K562 (cell line): ENCODE measurements at regions not wholly inside any gene's neighbourhood (a gene's known extent, or its start where the extent isn't known, plus 50 kb on each side); places are given as distances from the start of the nearest gene placed in this dataset.

ENCODE experiments used
- ATAC-seq: fragments of 200-7000 bp; cut with Tn5 transposase; 3 replicates; pipeline ENCODE4 v1.9.1; 2020; ENCODE audit warnings: moderate library complexity
- BruUV-seq: library from RNA; stranded (reverse); fragments of 400-500 nt; replicated peaks from 2 replicates; lab custom pipeline; 2021; lab: Mats Ljungman, UMichigan
- CTCF ChIA-PET: fragments of 300-600 bp; formaldehyde crosslinking; extraction: SDS; loops from one replicate; lab custom pipeline; 2021; ENCODE audit warnings: low intra/inter-chr PET ratio; lab: Yijun Ruan, JAX
- POLR2A ChIA-PET: fragments of 300-600, 350-650 bp; sonication (Branson Sonifier 250); formaldehyde crosslinking; extraction: SDS; loops from one replicate; lab custom pipeline; 2021; ENCODE audit warnings: antibody characterized with exemption, inconsistent platforms; lab: Yijun Ruan, JAX
- DNase-seq, 4 experiments: peaks; one replicate each; pipeline versions ENCODE4 v3.0.0 to v3.0.0-alpha.2; 2011 to 2018; ENCODE audit warnings: low spot score in 3 of 4, mixed read lengths in 3 of 4; ENCODE audit errors: extremely low read depth in 1 of 4
- FAIRE-seq: peaks from 2 replicates; lab custom pipeline; 2011; peaks lifted over from hg19 to GRCh38; lab: Jason Lieb, UNC
- H2AFZ ChIP-seq: 2 replicates; pipeline ENCODE4 v1.6.0; 2011; ENCODE audit warnings: low read depth, low read length, control low read depth, inconsistent platforms
- H3K27ac ChIP-seq: fragments of 200-600 bp; 3 replicates; pipeline ENCODE4 v1.8.0; 2011; ENCODE audit warnings: low read depth, mild to moderate bottlenecking, control low read depth, inconsistent platforms, low read length, moderate library complexity, mixed read lengths; ENCODE audit errors: extremely low read depth
- H3K27me3 ChIP-seq, 2 experiments: fragments of 300-600 bp in 1 of 2; 2 replicates in 1 of 2; 3 replicates in 1 of 2; pipeline versions ENCODE4 v1.6.0 to v1.8.0; 2011; ENCODE audit warnings: inconsistent platforms in 2 of 2, low read length in 2 of 2, mild to moderate bottlenecking in 1 of 2, mixed read lengths in 1 of 2, moderate library complexity in 1 of 2; ENCODE audit not compliant: control insufficient read depth in 2 of 2, insufficient read depth in 2 of 2
- H3K36me3 ChIP-seq: fragments of 300-600 bp; 3 replicates; pipeline ENCODE4 v1.8.0; 2011; ENCODE audit warnings: mild to moderate bottlenecking, low read length, inconsistent platforms; ENCODE audit not compliant: control insufficient read depth, insufficient read depth
- H3K4me1 ChIP-seq, 2 experiments: fragments of 200-600 bp in 1 of 2; replicated peaks in 1 of 2; 2 replicates in 1 of 2; 3 replicates in 1 of 2; pipeline versions ENCODE4 v1.5.1 to v1.8.0; 2011; ENCODE audit warnings: inconsistent platforms in 2 of 2, low read length in 2 of 2, mild to moderate bottlenecking in 1 of 2, mixed read lengths in 1 of 2, moderate library complexity in 1 of 2; ENCODE audit not compliant: control insufficient read depth in 2 of 2, insufficient read depth in 2 of 2
- H3K4me2 ChIP-seq: 2 replicates; pipeline ENCODE4 v1.6.1; 2011; ENCODE audit warnings: low read length, control low read depth, inconsistent platforms, mixed read lengths; ENCODE audit not compliant: insufficient read depth
- H3K4me3 ChIP-seq: fragments of 200-600 bp; sonication (generic), shearing (Covaris generic); 2 replicates; pipeline ENCODE4 v1.5.1; 2016; ENCODE audit warnings: control low read depth, inconsistent platforms
- H3K79me2 ChIP-seq: fragments of 200-600 bp; 3 replicates; pipeline ENCODE4 v1.8.0; 2011; ENCODE audit warnings: low read length, inconsistent platforms; ENCODE audit not compliant: control insufficient read depth, insufficient read depth
- H3K9ac ChIP-seq, 2 experiments: 2 replicates each; pipeline versions ENCODE4 v1.6.0 to v1.6.1; 2011; ENCODE audit warnings: low read depth in 2 of 2, low read length in 2 of 2, control low read depth in 1 of 2, inconsistent platforms in 1 of 2, mild to moderate bottlenecking in 1 of 2, mixed read lengths in 1 of 2; ENCODE audit not compliant: insufficient read depth in 1 of 2
- H3K9me1 ChIP-seq: one replicate; pipeline ENCODE4 v1.6.0; 2011; ENCODE audit warnings: inconsistent platforms, mild to moderate bottlenecking, low read length, moderate library complexity; ENCODE audit not compliant: control insufficient read depth, insufficient read depth
- H3K9me3 ChIP-seq: replicated peaks from 2 replicates; pipeline ENCODE4 v1.5.1; 2011; ENCODE audit warnings: low read depth, low read length, inconsistent platforms; ENCODE audit not compliant: control insufficient read depth, insufficient read depth
- H4K20me1 ChIP-seq: replicated peaks from 2 replicates; pipeline ENCODE4 v1.6.1; 2011; ENCODE audit warnings: low read length, inconsistent platforms, mixed read lengths; ENCODE audit not compliant: control insufficient read depth, insufficient read depth
- ARHGAP35 ChIP-seq: fragments of 450-650 bp; IDR thresholded peaks from 2 replicates; pipeline ENCODE4 v1.6.1; 2018; ENCODE audit not compliant: partially characterized antibody
- CBFA2T2 ChIP-seq: fragments of 450-650 bp; conservative IDR thresholded peaks from 2 replicates; pipeline ENCODE4 v1.6.1; 2017; ENCODE audit warnings: mild to moderate bottlenecking
- CHCHD3 ChIP-seq: fragments of 250-450 bp; sonication (Bioruptor Pico); IDR thresholded peaks from 2 replicates; pipeline ENCODE4 v2.1.2; 2022; ENCODE audit warnings: mild to moderate bottlenecking
- FOSL1 ChIP-seq: fragments of 200-800 bp; sonication (Bioruptor generic); conservative IDR thresholded peaks from 2 replicates; pipeline ENCODE4 v1.6.1; 2016; ENCODE audit warnings: missing genetic modification characterization, missing compliant biosample characterization
- FOXP1 ChIP-seq: sonication (generic); formaldehyde crosslinking; IDR thresholded peaks from 2 replicates; pipeline ENCODE4 v1.8.0; 2022; ENCODE audit warnings: mild to moderate bottlenecking, missing genetic modification reagents
- FUS ChIP-seq: fragments of 200-400 bp; formaldehyde crosslinking; optimal IDR thresholded peaks from 2 replicates; pipeline ENCODE3; 2017; ENCODE audit warnings: low read depth, low read length
- KLF16 ChIP-seq: IDR thresholded peaks from 2 replicates; pipeline ENCODE4 v1.6.1; 2016; ENCODE audit warnings: antibody characterized with exemption
- MIER1 ChIP-seq: fragments of 450-650 bp; IDR thresholded peaks from 2 replicates; pipeline ENCODE4 v1.6.1; 2016; ENCODE audit warnings: antibody characterized with exemption, mild to moderate bottlenecking, low read depth
- MTA1 ChIP-seq: fragments of 450-650 bp; IDR thresholded peaks from 2 replicates; pipeline ENCODE4 v1.6.1; 2017; ENCODE audit warnings: borderline replicate concordance
- NR4A1 ChIP-seq, 2 experiments: fragments of 250-450 bp in 1 of 2; fragments of 450-650 bp in 1 of 2; sonication (Bioruptor Pico) in 1 of 2; IDR thresholded peaks; 2 replicates each; pipeline versions ENCODE4 v1.4.0 to v1.6.1; 2016 to 2020; ENCODE audit warnings: mild to moderate bottlenecking in 2 of 2, missing compliant biosample characterization in 1 of 2, missing genetic modification characterization in 1 of 2, moderate library complexity in 1 of 2
- RCOR1 ChIP-seq, 2 experiments: IDR thresholded peaks; 2 replicates each; pipeline ENCODE4 v1.6.1; 2012; ENCODE audit warnings: low read depth in 2 of 2, low read length in 2 of 2, borderline replicate concordance in 1 of 2, improper control_type of control experiment in 1 of 2
- ZBTB12 ChIP-seq: fragments of 250-450 bp; sonication (Bioruptor Pico); IDR thresholded peaks from 2 replicates; pipeline ENCODE4 v1.4.0; 2020
- ZBTB40 ChIP-seq, 2 experiments: fragments of 450-650 bp in 1 of 2; sonication (generic) in 1 of 2; formaldehyde crosslinking in 1 of 2; IDR thresholded peaks; 2 replicates each; pipeline versions ENCODE4 v1.7.1 to v1.9.0; 2016 to 2022; ENCODE audit warnings: inconsistent platforms in 1 of 2, mild to moderate bottlenecking in 1 of 2, missing genetic modification reagents in 1 of 2
- ZNF253 ChIP-seq: fragments of 250-450 bp; sonication (Bioruptor Pico); conservative IDR thresholded peaks from 2 replicates; pipeline ENCODE4 v1.6.1; 2021; ENCODE audit warnings: mild to moderate bottlenecking
- ZNF436 ChIP-seq: fragments of 250-450, 450-650 bp; sonication (Bioruptor Pico); formaldehyde crosslinking; IDR thresholded peaks from 2 replicates; pipeline ENCODE4 v1.7.0; 2020; ENCODE audit warnings: mild to moderate bottlenecking
- WGBS: fragments of 100-300 bp; shearing (Covaris generic); methylation state at CpG from one replicate; pipeline ENCODE4 v1.1.6; 2016; ENCODE audit warnings: low coverage, mixed read lengths; ENCODE audit not compliant: insufficient coverage; ENCODE audit errors: missing lambda C conversion rate; 5-methylcytosine and 5-hydroxymethylcytosine counted together
- in situ Hi-C: fragments of 300-500 bp; cut with MboI; formaldehyde crosslinking; loops from 4 replicates; pipeline ENCODE4 v1.15.0; 2018; ENCODE audit warnings: inconsistent platforms, mixed read lengths
- intact Hi-C: fragments of 100-400 bp; cut with micrococcal nuclease; formaldehyde crosslinking; loops from 2 replicates; pipeline ENCODE4 v1.14.2; 2022

- FAIRE-seq (no peak), ATAC-seq (no peak), DNase-seq (no peak)
- H4K20me1 ChIP-seq = no peaks in the 10 kb centered on the region
- H3K9ac ChIP-seq = no peak overlapping the region
- POLR2A ChIA-PET = no interaction called here
- no peaks in the 10 kb centered on the region for H3K27me3 ChIP-seq
- no peaks in the 10 kb centered on the region for H3K9me3 ChIP-seq
- no peak overlapping the region for H3K4me2 ChIP-seq
- intact Hi-C loops = no loop called here
- in situ Hi-C loops = no loop called here
- no peaks in the 10 kb centered on the region for H3K4me1 ChIP-seq
- no peaks in the 10 kb centered on the region for H3K9me1 ChIP-seq
- CTCF ChIA-PET = no interaction called here
- H3K36me3 ChIP-seq = no peaks in the 10 kb centered on the region
- BruUV-seq = no TSS peak
- H3K27ac ChIP-seq = no peak overlapping the region
- no peaks in the 10 kb centered on the region for H3K79me2 ChIP-seq
- no peak overlapping the region for H3K4me3 ChIP-seq
- WGBS = 3% methylated on average over 7 of the region's 7 CpGs
- H2AFZ ChIP-seq = no peak overlapping the region
- TF ChIP-seq FUS (no peak), CBFA2T2 (no peak), CHCHD3 (CRISPR knock-in tag) (no peak), FOSL1 (tag) (no peak), ARHGAP35 (no peak), MIER1 (no peak), ZNF253 (no peak), MTA1 (no peak), ZBTB40 (IDR thresholded peaks at IDR 0.05) (no peak), ZBTB40 (CRISPR knock-in tag; IDR thresholded peaks at IDR 0.05) (no peak), ZBTB12 (CRISPR knock-in tag) (no peak), FOXP1 (CRISPR knock-in tag) (no peak), KLF16 (no peak), NR4A1 (CRISPR knock-in tag; IDR thresholded peaks at IDR 0.05) (no peak), NR4A1 (tag; IDR thresholded peaks at IDR 0.05) (no peak), RCOR1 (IDR thresholded peaks at IDR 0.05; ENCODE audit: borderline replicate concordance in 1 of 2, low read depth in 2 of 2, low read length in 2 of 2) (no peak), ZNF436 (CRISPR knock-in tag) (no peak)
Measured at GRCh38 chr4:181289198-181289597, 954.0 kb upstream of the TENM3 start.
